ENCODE measurements at regions not wholly inside any gene's neighbourhood (a gene's known extent, or its start where the extent isn't known, plus 50 kb on each side); places are given as distances from the start of the nearest gene placed in this dataset.

GRCh38 chr7:35437619-35438275, 183.8 kb upstream of the TBX20 start:
- TF ChIP-seq REST (IDR thresholded peaks at IDR 0.05; ENCODE audit: insufficient read depth in 1 of 2, low read depth in 2 of 2, low read length in 2 of 2): no peak
- TF ChIP-seq TAF1 (IDR thresholded peaks at IDR 0.05; ENCODE audit: borderline replicate concordance, insufficient read depth, low read length): no peak
- TF ChIP-seq POLR2AphosphoS5 (IDR thresholded peaks at IDR 0.05; ENCODE audit: low read depth, low read length): no peak
- TF ChIP-seq FOXP2 (optimal IDR thresholded peaks at IDR 0.05; ENCODE audit: borderline replicate concordance, extremely low read depth, extremely low read length, insufficient read depth): no peak
- TF ChIP-seq SIN3A (IDR thresholded peaks at IDR 0.05; ENCODE audit: borderline replicate concordance, insufficient read depth, low read length): no peak

GRCh38 chr7:35436452-35436851, 182.6 kb upstream of the TBX20 start:
- TF ChIP-seq REST (IDR thresholded peaks at IDR 0.05; ENCODE audit: insufficient read depth in 1 of 2, low read depth in 2 of 2, low read length in 2 of 2) (no peak), FOXP2 (optimal IDR thresholded peaks at IDR 0.05; ENCODE audit: borderline replicate concordance, extremely low read depth, extremely low read length, insufficient read depth) (no peak), POLR2AphosphoS5 (IDR thresholded peaks at IDR 0.05; ENCODE audit: low read depth, low read length) (no peak), TAF1 (IDR thresholded peaks at IDR 0.05; ENCODE audit: borderline replicate concordance, insufficient read depth, low read length) (no peak), SIN3A (IDR thresholded peaks at IDR 0.05; ENCODE audit: borderline replicate concordance, insufficient read depth, low read length) (no peak)

- TF ChIP-seq TAF1 (IDR thresholded peaks at IDR 0.05; ENCODE audit: borderline replicate concordance, insufficient read depth, low read length) (no peak), POLR2AphosphoS5 (IDR thresholded peaks at IDR 0.05; ENCODE audit: low read depth, low read length) (no peak), SIN3A (IDR thresholded peaks at IDR 0.05; ENCODE audit: borderline replicate concordance, insufficient read depth, low read length) (no peak), REST (IDR thresholded peaks at IDR 0.05; ENCODE audit: insufficient read depth in 1 of 2, low read depth in 2 of 2, low read length in 2 of 2) (no peak), FOXP2 (optimal IDR thresholded peaks at IDR 0.05; ENCODE audit: borderline replicate concordance, extremely low read depth, extremely low read length, insufficient read depth) (no peak)
These were observed 176.8 kb upstream of the TBX20 start for GRCh38 chr7:35430547-35431153.

GRCh38 chr7:35424869-35425495, 171.1 kb upstream of the TBX20 start:
- TF ChIP-seq TAF1 (IDR thresholded peaks at IDR 0.05; ENCODE audit: borderline replicate concordance, insufficient read depth, low read length) (no peak), REST (IDR thresholded peaks at IDR 0.05; ENCODE audit: insufficient read depth in 1 of 2, low read depth in 2 of 2, low read length in 2 of 2) (no peak), FOXP2 (optimal IDR thresholded peaks at IDR 0.05; ENCODE audit: borderline replicate concordance, extremely low read depth, extremely low read length, insufficient read depth) (no peak), POLR2AphosphoS5 (IDR thresholded peaks at IDR 0.05; ENCODE audit: low read depth, low read length) (no peak), SIN3A (IDR thresholded peaks at IDR 0.05; ENCODE audit: borderline replicate concordance, insufficient read depth, low read length) (no peak)
